Rectal smooth muscle tissue (tissue), 1 donor: ENCODE measurements at regions not wholly inside any gene's neighbourhood (a gene's known extent, or its start where the extent isn't known, plus 50 kb on each side); places are given as distances from the start of the nearest gene placed in this dataset.

Experiments
- H3K27ac ChIP-seq: one replicate; pipeline ENCODE4 v1.7.0; 2013; ENCODE audit warnings: low read depth, low read length, inconsistent platforms
- H3K27me3 ChIP-seq: one replicate; pipeline ENCODE4 v1.7.0; 2013; ENCODE audit warnings: low read length; ENCODE audit not compliant: control insufficient read depth, insufficient read depth
- H3K36me3 ChIP-seq: one replicate; pipeline ENCODE4 v1.7.0; 2013; ENCODE audit warnings: low read length; ENCODE audit not compliant: control insufficient read depth, insufficient read depth
- H3K4me1 ChIP-seq: one replicate; pipeline ENCODE4 v1.7.0; 2013; ENCODE audit warnings: low read length; ENCODE audit not compliant: control insufficient read depth, insufficient read depth
- H3K4me3 ChIP-seq: one replicate; pipeline ENCODE4 v1.7.0; 2013; ENCODE audit warnings: low read length
- H3K9ac ChIP-seq: one replicate; pipeline ENCODE4 v1.7.0; 2013; ENCODE audit warnings: low read length

GRCh38 chr3:151562891-151563290 lies 102.0 kb upstream of the IGSF10 start:
- no peak overlapping the region for H3K9ac ChIP-seq

DNA sequence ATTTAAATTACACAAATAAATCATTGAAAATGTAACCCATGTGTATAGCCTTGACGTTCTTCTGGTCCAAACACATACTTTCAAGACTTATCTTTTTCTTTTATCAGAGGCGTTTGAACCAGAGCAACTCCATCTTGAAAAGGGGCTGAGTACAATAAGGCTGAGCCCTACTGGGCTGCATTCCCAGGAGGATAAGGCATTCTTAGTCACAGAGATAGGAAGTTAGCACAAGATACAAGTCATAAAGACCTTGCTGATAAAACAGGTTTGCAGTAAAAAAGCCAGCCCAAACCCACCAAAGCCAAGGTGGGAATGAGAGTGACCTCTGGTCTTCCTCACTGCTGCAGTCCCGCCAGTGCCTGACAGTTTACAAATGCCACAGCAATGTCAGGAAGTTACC lies 101.0 kb upstream of the IGSF10 start:
- Histone ChIP-seq H3K4me1 (no peaks in the 10 kb centered on the region), H3K4me3 (no peak overlapping the region), H3K9ac (no peak overlapping the region), H3K36me3 (no peaks in the 10 kb centered on the region), H3K27ac (no peak overlapping the region), H3K27me3 (no peaks in the 10 kb centered on the region)

More at GRCh38 chr3:151562891-151563290, 102.0 kb upstream of the IGSF10 start:
- Histone ChIP-seq H3K27me3 (no peaks in the 10 kb centered on the region), H3K36me3 (no peaks in the 10 kb centered on the region), H3K4me3 (no peak overlapping the region), H3K27ac (no peak overlapping the region), H3K4me1 (no peaks in the 10 kb centered on the region)

DNA sequence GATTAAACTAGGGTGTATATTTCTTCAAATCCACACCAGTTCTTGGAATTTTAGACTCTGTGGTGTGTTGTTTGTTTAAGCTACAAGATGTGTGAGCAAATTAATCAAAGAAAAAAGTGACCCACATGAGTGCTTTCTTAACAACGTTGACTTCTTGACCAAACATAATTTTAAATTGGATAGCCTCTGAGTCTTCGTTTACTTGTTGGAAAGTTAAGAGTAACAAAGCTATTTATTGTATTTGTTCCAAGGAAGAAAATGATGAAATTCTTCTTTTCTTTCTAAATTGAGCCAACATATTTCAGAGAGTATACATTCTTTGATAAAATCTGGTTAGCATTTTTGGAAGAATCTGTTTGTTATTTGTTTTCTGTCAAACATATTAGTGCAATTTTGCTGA lies 99.9 kb upstream of the IGSF10 start:
- H3K36me3 ChIP-seq, result no peaks in the 10 kb centered on the region
- H3K4me1 ChIP-seq, result no peaks in the 10 kb centered on the region
- no peak overlapping the region for H3K27ac ChIP-seq
- H3K27me3 ChIP-seq, result no peaks in the 10 kb centered on the region
- no peak overlapping the region for H3K9ac ChIP-seq
- H3K4me3 ChIP-seq, result no peak overlapping the region

DNA sequence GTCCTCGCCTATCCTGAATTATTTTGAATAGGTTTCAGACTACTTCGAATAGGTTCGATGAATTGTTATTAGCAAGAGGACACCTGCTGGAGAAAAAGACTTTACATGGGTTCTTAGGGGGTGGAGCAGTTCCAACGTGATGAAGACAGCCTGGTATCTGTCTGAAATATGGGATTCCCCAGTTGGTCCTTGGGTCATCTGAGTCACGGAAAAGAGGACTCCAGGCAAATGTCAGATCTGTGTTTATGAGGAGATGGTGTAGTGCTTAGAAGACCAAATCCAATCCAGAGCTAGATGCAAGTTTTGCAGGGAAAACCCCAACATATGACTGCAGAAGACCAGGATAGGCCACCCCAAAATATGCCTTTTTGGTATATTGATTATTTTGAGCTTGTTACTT lies 98.9 kb upstream of the IGSF10 start:
- Histone ChIP-seq H3K4me3 (no peak overlapping the region), H3K36me3 (no peaks in the 10 kb centered on the region), H3K27me3 (no peaks in the 10 kb centered on the region), H3K9ac (no peak overlapping the region), H3K27ac (no peak overlapping the region), H3K4me1 (no peaks in the 10 kb centered on the region)

DNA sequence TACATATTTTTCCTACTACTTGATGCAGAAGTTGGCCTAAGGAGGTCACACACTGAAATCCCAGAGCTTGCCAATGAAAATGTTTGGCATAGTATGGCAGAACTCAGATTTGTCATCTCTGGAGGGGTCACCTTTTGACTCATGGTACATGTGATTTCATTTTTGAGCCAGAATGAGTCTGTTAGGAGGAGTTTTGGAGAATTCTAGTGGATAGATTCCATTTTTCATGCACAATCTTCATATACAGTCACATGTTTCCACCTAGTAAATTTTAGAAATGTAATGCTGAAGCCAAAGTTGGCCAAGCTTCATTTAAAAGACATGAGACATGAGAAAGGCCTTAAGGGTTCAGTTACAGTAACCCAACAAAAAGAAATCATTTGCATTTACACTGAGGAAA lies 97.8 kb upstream of the IGSF10 start:
- Histone ChIP-seq H3K27me3 (no peaks in the 10 kb centered on the region), H3K9ac (no peak overlapping the region), H3K36me3 (no peaks in the 10 kb centered on the region), H3K4me1 (no peaks in the 10 kb centered on the region), H3K27ac (no peak overlapping the region), H3K4me3 (no peak overlapping the region)

GRCh38 chr3:151557068-151557840 lies 96.4 kb upstream of the IGSF10 start:
- Histone ChIP-seq H3K27me3 (no peaks in the 10 kb centered on the region), H3K36me3 (no peaks in the 10 kb centered on the region), H3K9ac (no peak overlapping the region), H3K27ac (no peak overlapping the region), H3K4me1 (no peaks in the 10 kb centered on the region), H3K4me3 (no peak overlapping the region)

DNA sequence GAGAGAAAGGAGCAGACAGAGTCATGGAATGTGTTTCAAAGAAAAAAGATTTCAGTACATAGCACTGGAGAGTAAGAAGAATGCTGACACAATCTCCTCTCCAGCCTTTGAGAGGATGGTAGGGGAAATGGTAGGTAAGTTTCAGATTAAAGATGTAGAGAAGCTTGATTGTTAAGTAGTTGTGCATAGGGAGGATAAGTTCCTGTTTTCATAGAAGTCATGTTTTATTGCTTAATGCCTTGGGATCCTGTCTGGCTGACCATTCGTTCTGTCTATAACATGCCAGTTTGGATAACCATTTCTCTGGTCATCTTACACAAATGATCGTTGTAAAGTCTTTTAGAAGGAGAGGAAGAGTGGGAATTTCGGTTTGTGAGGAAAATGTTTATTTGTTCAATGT lies 95.7 kb upstream of the IGSF10 start:
- Histone ChIP-seq H3K4me1 (no peaks in the 10 kb centered on the region), H3K9ac (no peak overlapping the region), H3K27me3 (no peaks in the 10 kb centered on the region), H3K27ac (no peak overlapping the region), H3K4me3 (no peak overlapping the region), H3K36me3 (no peaks in the 10 kb centered on the region)

GRCh38 chr3:151555523-151555922 lies 94.7 kb upstream of the IGSF10 start:
- no peaks in the 10 kb centered on the region for H3K4me1 ChIP-seq
- no peaks in the 10 kb centered on the region for H3K27me3 ChIP-seq
- H3K9ac ChIP-seq, result no peak overlapping the region
- no peak overlapping the region for H3K27ac ChIP-seq
- no peaks in the 10 kb centered on the region for H3K36me3 ChIP-seq
- no peak overlapping the region for H3K4me3 ChIP-seq

DNA sequence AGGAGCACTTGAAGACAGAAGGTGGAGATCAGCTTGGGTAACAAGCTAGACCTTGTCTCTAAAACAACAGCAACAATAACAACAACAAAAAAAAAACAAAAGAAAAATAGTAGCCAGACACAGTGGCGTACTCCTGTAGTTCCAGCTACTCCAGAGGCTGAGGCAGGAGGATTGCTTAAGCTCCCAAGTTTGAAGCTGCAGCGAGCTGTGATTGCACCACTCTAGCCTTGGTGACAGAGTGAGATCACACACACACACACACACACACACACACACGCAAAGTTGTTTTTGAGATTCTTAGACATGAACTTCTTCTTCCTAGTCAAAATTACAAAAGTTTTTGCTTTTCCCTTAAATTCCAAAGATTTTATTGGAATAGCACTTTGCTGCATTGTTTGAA lies 93.0 kb upstream of the IGSF10 start:
- Histone ChIP-seq H3K4me1 (no peaks in the 10 kb centered on the region), H3K27ac (no peak overlapping the region), H3K4me3 (no peak overlapping the region), H3K36me3 (no peaks in the 10 kb centered on the region), H3K27me3 (no peaks in the 10 kb centered on the region), H3K9ac (no peak overlapping the region)

- Histone ChIP-seq H3K27ac (no peak overlapping the region), H3K27me3 (no peaks in the 10 kb centered on the region), H3K9ac (no peak overlapping the region), H3K36me3 (no peaks in the 10 kb centered on the region), H3K4me1 (no peaks in the 10 kb centered on the region), H3K4me3 (no peak overlapping the region)
These were observed 91.7 kb upstream of the IGSF10 start for GRCh38 chr3:151552589-151552988.

DNA sequence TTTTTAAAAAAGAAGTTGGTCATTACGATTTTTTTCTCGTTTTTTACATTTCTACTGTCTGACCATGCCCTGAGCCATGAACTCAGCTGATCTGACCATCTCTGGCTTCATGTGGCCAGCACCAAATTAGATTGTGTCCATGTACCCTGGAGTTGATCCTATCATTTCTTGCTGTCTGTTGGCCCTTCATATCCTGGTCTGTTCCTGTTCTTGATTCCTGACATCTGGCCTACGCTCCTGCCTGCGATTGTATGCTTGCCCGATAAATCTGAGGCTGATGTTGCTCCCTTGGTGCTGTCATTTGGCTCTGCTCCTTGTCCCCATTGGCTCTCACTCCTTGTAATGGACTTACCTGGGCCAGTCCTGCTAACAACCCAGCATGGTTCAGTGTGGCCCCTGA lies 89.8 kb upstream of the IGSF10 start:
- no peak overlapping the region for H3K27ac ChIP-seq
- H3K27me3 ChIP-seq, result no peaks in the 10 kb centered on the region
- no peak overlapping the region for H3K4me3 ChIP-seq
- no peak overlapping the region for H3K9ac ChIP-seq
- H3K36me3 ChIP-seq, result no peaks in the 10 kb centered on the region
- H3K4me1 ChIP-seq, result no peaks in the 10 kb centered on the region

DNA sequence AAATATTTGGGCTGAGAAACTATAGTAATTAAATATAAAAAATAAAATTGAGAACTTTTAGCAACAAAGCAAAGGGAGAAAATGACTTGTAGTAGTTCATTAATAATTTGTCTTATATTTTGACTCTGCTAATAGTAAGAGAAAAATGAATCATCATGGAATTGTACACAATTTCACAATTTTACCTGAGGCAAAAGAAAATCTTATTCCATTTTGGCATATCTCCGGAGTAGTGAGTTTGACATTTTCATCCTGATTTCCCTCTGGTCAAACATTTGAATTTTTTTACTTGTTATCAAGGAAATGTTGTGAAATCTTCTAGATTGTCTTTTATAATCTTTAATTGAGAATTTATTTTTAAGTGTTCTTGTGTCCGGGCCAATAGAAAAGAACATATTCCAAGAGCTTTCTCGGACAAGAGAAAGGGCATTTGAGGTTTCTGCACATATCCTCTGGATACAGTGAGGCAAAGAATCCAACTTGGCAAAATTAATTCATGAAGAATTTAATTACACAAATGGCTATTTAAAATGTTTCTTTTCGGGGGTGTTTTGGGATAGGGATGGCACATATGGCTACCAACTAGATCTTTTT lies 89.3 kb upstream of the IGSF10 start:
- no peaks in the 10 kb centered on the region for H3K4me1 ChIP-seq
- no peak overlapping the region for H3K27ac ChIP-seq

DNA sequence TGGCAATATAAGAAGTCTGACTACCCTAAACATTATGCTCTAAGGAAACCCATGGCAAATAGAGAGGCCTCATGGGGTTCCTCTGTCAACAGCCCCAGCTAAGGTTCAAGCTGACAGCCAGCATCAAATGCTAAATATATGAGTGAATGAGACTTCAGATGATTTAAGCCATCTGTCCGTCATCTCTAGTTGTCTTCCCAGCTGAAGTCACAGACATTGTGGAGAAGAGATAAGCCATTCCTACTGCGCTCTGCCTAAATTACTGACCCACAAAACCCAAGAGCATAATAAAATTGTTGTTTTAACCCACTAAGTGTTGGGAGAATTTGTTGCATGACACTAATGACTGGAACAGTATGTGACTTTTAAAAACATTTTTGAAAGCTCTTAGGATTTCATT lies 87.3 kb upstream of the IGSF10 start:
- H3K4me3 ChIP-seq, result no peak overlapping the region
- no peaks in the 10 kb centered on the region for H3K4me1 ChIP-seq
- H3K27me3 ChIP-seq, result no peaks in the 10 kb centered on the region
- no peaks in the 10 kb centered on the region for H3K36me3 ChIP-seq
- no peak overlapping the region for H3K9ac ChIP-seq
- no peak overlapping the region for H3K27ac ChIP-seq

More for the DNA sequence above, 89.3 kb upstream of the IGSF10 start:
- no peaks in the 10 kb centered on the region for H3K27me3 ChIP-seq
- no peak overlapping the region for H3K4me3 ChIP-seq
- H3K36me3 ChIP-seq, result no peaks in the 10 kb centered on the region
- H3K9ac ChIP-seq, result no peak overlapping the region
